Endothelial cell of umbilical vein (primary cell): ENCODE measurements at regions not wholly inside any gene's neighbourhood (a gene's known extent, or its start where the extent isn't known, plus 50 kb on each side); places are given as distances from the start of the nearest gene placed in this dataset.

ENCODE experiments used
- EZH2 ChIP-seq: IDR thresholded peaks from 2 replicates; pipeline ENCODE4 v1.6.1; 2012; ENCODE audit warnings: borderline replicate concordance, low read depth, mild to moderate bottlenecking, moderate library complexity, low read length, inconsistent platforms; ENCODE audit not compliant: severe bottlenecking
- GATA2 ChIP-seq: IDR thresholded peaks from 2 replicates; pipeline ENCODE4 v1.7.0; 2011; ENCODE audit warnings: low read depth, mild to moderate bottlenecking, moderate library complexity, mixed read lengths, low read length; ENCODE audit not compliant: insufficient read length, insufficient read depth
- MYC ChIP-seq: IDR thresholded peaks from one replicate; pipeline ENCODE4 v1.6.1; 2011; ENCODE audit warnings: mild to moderate bottlenecking, low read depth, low read length
- POLR2A ChIP-seq: IDR thresholded peaks from 2 replicates; pipeline ENCODE4 v1.6.1; 2012; ENCODE audit warnings: low read depth, mild to moderate bottlenecking, control low read depth, low read length
- POLR2AphosphoS5 ChIP-seq: IDR thresholded peaks from 2 replicates; pipeline ENCODE4 v1.6.1; 2012; ENCODE audit warnings: low read depth, mild to moderate bottlenecking, control low read depth, low read length, moderate library complexity; ENCODE audit not compliant: insufficient read depth
- TF ChIP-seq, protein P1 (sequence below), 2 donors: IDR thresholded peaks; 1 replicate in 1 of 2; 2 replicates in 1 of 2; pipeline ENCODE4 v1.5.1; 2011; ENCODE audit warnings: low read length in 2 of 2, mild to moderate bottlenecking in 2 of 2, moderate library complexity in 2 of 2, control low read depth in 1 of 2, inconsistent platforms in 1 of 2, low read depth in 1 of 2; ENCODE audit not compliant: insufficient read depth in 1 of 2; ENCODE audit errors: extremely low read depth in 1 of 2

DNA sequence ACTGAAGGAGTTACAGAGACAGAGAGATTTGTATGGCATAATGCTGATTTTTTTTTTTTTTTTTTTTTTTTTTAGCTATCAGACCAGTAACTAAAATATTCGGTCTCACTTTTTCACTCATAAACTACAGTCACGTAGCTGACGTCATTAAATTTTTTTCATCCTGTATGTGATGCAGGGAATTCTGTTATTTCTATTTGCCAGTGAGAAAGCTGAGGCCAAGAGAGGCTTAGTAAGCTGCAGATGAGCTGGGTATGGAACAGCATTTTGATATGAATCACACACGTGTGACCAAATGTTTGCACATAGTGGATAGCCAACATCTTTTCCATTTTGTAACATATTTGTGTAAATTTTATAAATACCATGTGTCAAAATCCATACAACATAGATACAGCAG, 79.1 kb upstream of the EPB41L3 start:
- no peak for TF ChIP-seq EZH2
- TF ChIP-seq GATA2 = no peak
- no peak for TF ChIP-seq POLR2A
- TF ChIP-seq, protein P1, sequence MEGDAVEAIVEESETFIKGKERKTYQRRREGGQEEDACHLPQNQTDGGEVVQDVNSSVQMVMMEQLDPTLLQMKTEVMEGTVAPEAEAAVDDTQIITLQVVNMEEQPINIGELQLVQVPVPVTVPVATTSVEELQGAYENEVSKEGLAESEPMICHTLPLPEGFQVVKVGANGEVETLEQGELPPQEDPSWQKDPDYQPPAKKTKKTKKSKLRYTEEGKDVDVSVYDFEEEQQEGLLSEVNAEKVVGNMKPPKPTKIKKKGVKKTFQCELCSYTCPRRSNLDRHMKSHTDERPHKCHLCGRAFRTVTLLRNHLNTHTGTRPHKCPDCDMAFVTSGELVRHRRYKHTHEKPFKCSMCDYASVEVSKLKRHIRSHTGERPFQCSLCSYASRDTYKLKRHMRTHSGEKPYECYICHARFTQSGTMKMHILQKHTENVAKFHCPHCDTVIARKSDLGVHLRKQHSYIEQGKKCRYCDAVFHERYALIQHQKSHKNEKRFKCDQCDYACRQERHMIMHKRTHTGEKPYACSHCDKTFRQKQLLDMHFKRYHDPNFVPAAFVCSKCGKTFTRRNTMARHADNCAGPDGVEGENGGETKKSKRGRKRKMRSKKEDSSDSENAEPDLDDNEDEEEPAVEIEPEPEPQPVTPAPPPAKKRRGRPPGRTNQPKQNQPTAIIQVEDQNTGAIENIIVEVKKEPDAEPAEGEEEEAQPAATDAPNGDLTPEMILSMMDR (IDR thresholded peaks at IDR 0.05; ENCODE audit: extremely low read depth in 1 of 2, insufficient read depth in 1 of 2, low read depth in 1 of 2, low read length in 2 of 2) = no peak
- TF ChIP-seq MYC = no peak
- TF ChIP-seq POLR2AphosphoS5 = no peak
